OCI-LY1 (cell line): ENCODE measurements at regions not wholly inside any gene's neighbourhood (a gene's known extent, or its start where the extent isn't known, plus 50 kb on each side); places are given as distances from the start of the nearest gene placed in this dataset.

ENCODE experiments used
- H2AFZ ChIP-seq: fragments of 200-600 bp; sonication (generic), shearing (Covaris generic); 2 replicates; pipeline ENCODE4 v1.6.0; 2014; ENCODE audit warnings: antibody characterized with exemption, mild to moderate bottlenecking, low read length
- H3F3A ChIP-seq: fragments of 200-600 bp; sonication (generic), shearing (Covaris generic); 2 replicates; pipeline ENCODE4 v1.6.0; 2014; ENCODE audit warnings: mild to moderate bottlenecking, antibody characterized with exemption, low read length, moderate library complexity; ENCODE audit not compliant: insufficient read depth
- H3K27ac ChIP-seq: fragments of 200-600 bp; sonication (generic); 2 replicates; pipeline ENCODE4 v1.5.1; 2014; ENCODE audit warnings: low read length, mixed run types, mild to moderate bottlenecking, low read depth; ENCODE audit not compliant: poor library complexity, severe bottlenecking
- H3K27me3 ChIP-seq: fragments of 200-600 bp; sonication (generic); 2 replicates; pipeline ENCODE4 v1.6.0; 2014; ENCODE audit warnings: antibody characterized with exemption, mild to moderate bottlenecking, low read length, moderate library complexity; ENCODE audit not compliant: insufficient read depth
- H3K36me3 ChIP-seq: fragments of 200-600 bp; sonication (generic); 2 replicates; pipeline ENCODE4 v1.6.1; 2014; ENCODE audit warnings: mild to moderate bottlenecking, antibody characterized with exemption, low read length, moderate library complexity, mixed read lengths; ENCODE audit not compliant: insufficient read depth
- H3K4me1 ChIP-seq: fragments of 200-600 bp; sonication (generic); 2 replicates; pipeline ENCODE4 v1.5.1; 2014; ENCODE audit warnings: mild to moderate bottlenecking, low read length, moderate library complexity; ENCODE audit not compliant: insufficient read depth, severe bottlenecking
- H3K4me2 ChIP-seq: fragments of 200-600 bp; sonication (generic), shearing (Covaris generic); 2 replicates; pipeline ENCODE4 v1.6.1; 2014; ENCODE audit warnings: low read length
- H3K4me3 ChIP-seq: fragments of 200-600 bp; sonication (generic); 2 replicates; pipeline ENCODE4 v1.5.1; 2014; ENCODE audit warnings: low read length, low read depth, mild to moderate bottlenecking, mixed read lengths; ENCODE audit not compliant: poor library complexity, severe bottlenecking
- H3K79me2 ChIP-seq: fragments of 200-600 bp; shearing (Covaris generic); 2 replicates; pipeline ENCODE4 v1.6.1; 2016; ENCODE audit warnings: mixed run types, low read length, mixed read lengths; ENCODE audit not compliant: insufficient read depth
- H3K9ac ChIP-seq: fragments of 200-600 bp; sonication (generic), shearing (Covaris generic); 2 replicates; pipeline ENCODE4 v1.6.1; 2014; ENCODE audit warnings: mild to moderate bottlenecking, low read length, mixed read lengths
- H3K9me2 ChIP-seq: fragments of 200-600 bp; sonication (generic), shearing (Covaris generic); 2 replicates; pipeline ENCODE4 v1.6.1; 2014; ENCODE audit warnings: low read depth, mild to moderate bottlenecking, low read length, mixed read lengths
- H3K9me3 ChIP-seq: fragments of 200-600 bp; shearing (Covaris generic); 2 replicates; pipeline ENCODE4 v1.6.1; 2014; ENCODE audit warnings: low read length, mixed read lengths
- H4K20me1 ChIP-seq: fragments of 200-600 bp; sonication (generic), shearing (Covaris generic); 2 replicates; pipeline ENCODE4 v1.6.0; 2016; ENCODE audit warnings: mild to moderate bottlenecking, low read length; ENCODE audit not compliant: insufficient read depth
- EZH2 ChIP-seq: fragments of 200-600 bp; sonication (generic), shearing (Covaris generic); IDR thresholded peaks from 2 replicates; pipeline ENCODE4 v1.8.0; 2017; ENCODE audit warnings: borderline replicate concordance, mixed run types, mild to moderate bottlenecking, antibody characterized with exemption, low read length, moderate library complexity, mixed read lengths
- TF ChIP-seq, protein P1 (sequence below): fragments of 200-600 bp; sonication (generic), shearing (Covaris generic); IDR thresholded peaks from 2 replicates; pipeline ENCODE4 v1.5.1; 2017; ENCODE audit warnings: mild to moderate bottlenecking, antibody characterized with exemption, low read length, moderate library complexity, mixed read lengths

DNA sequence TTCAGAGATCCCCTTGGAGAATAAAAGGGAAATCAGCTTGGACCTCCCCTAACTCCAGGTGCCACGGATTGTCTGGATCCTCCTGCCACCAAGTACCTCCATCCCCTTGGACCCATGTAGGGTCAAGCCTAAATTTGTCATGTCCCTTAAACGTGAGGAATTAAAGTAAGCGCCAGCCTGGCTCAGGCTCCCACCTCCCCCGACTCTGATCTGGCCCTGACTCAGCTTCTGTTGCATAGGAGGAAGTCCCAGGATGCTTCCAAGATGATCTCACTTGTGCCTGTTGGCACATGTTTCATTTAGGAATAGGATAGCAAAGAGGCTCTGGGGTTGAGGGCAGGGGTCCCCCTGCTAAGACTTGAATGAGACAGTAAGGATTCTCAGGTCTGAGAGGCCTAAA, 231.9 kb upstream of the JUN start:
- TF ChIP-seq, protein P1, sequence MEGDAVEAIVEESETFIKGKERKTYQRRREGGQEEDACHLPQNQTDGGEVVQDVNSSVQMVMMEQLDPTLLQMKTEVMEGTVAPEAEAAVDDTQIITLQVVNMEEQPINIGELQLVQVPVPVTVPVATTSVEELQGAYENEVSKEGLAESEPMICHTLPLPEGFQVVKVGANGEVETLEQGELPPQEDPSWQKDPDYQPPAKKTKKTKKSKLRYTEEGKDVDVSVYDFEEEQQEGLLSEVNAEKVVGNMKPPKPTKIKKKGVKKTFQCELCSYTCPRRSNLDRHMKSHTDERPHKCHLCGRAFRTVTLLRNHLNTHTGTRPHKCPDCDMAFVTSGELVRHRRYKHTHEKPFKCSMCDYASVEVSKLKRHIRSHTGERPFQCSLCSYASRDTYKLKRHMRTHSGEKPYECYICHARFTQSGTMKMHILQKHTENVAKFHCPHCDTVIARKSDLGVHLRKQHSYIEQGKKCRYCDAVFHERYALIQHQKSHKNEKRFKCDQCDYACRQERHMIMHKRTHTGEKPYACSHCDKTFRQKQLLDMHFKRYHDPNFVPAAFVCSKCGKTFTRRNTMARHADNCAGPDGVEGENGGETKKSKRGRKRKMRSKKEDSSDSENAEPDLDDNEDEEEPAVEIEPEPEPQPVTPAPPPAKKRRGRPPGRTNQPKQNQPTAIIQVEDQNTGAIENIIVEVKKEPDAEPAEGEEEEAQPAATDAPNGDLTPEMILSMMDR, result no peak
- no peak for TF ChIP-seq EZH2

GRCh38 chr1:59016390-59016789, 232.5 kb upstream of the JUN start:
- Histone ChIP-seq H3K9me2 (no peaks in the 10 kb centered on the region), H3K4me1 (peaks cover 18% of the 10 kb centered on the region), H3K9me3 (no peaks in the 10 kb centered on the region), H3K9ac (no peak overlapping the region), H2AFZ (no peak overlapping the region), H3K27me3 (no peaks in the 10 kb centered on the region), H3K4me2 (no peak overlapping the region), H3K79me2 (no peaks in the 10 kb centered on the region), H4K20me1 (no peaks in the 10 kb centered on the region), H3K36me3 (no peaks in the 10 kb centered on the region), H3F3A (no peaks in the 10 kb centered on the region), H3K4me3 (no peak overlapping the region), H3K27ac (no peak overlapping the region)
- TF ChIP-seq, protein P1, result no peak
- TF ChIP-seq EZH2, result no peak

More for the DNA sequence above, 231.9 kb upstream of the JUN start:
- Histone ChIP-seq H4K20me1 (no peaks in the 10 kb centered on the region), H3K4me2 (no peak overlapping the region), H3K4me3 (no peak overlapping the region), H3K9me3 (no peaks in the 10 kb centered on the region), H3K27me3 (no peaks in the 10 kb centered on the region), H3K9ac (no peak overlapping the region), H3K27ac (no peak overlapping the region), H3K4me1 (peaks cover 18% of the 10 kb centered on the region), H3K36me3 (no peaks in the 10 kb centered on the region), H3K9me2 (no peaks in the 10 kb centered on the region), H3K79me2 (no peaks in the 10 kb centered on the region), H3F3A (no peaks in the 10 kb centered on the region), H2AFZ (no peak overlapping the region)

- TF ChIP-seq, protein P1, result no peak
- no peak for TF ChIP-seq EZH2
- Histone ChIP-seq H3K36me3 (no peaks in the 10 kb centered on the region), H3K9ac (no peak overlapping the region), H3K27ac (no peak overlapping the region), H3K4me3 (no peak overlapping the region), H3K4me1 (peaks cover 18% of the 10 kb centered on the region), H3K9me2 (no peaks in the 10 kb centered on the region), H3K4me2 (no peak overlapping the region), H4K20me1 (no peaks in the 10 kb centered on the region), H3F3A (no peaks in the 10 kb centered on the region), H2AFZ (no peak overlapping the region), H3K79me2 (no peaks in the 10 kb centered on the region), H3K27me3 (no peaks in the 10 kb centered on the region), H3K9me3 (no peaks in the 10 kb centered on the region)
These were observed 233.8 kb upstream of the JUN start for GRCh38 chr1:59017501-59018231.
